Fibroblast of peridontal ligament (primary cell): ENCODE measurements at regions not wholly inside any gene's neighbourhood (a gene's known extent, or its start where the extent isn't known, plus 50 kb on each side); places are given as distances from the start of the nearest gene placed in this dataset.

Source experiments
- DNase-seq: peaks from one replicate; pipeline ENCODE4 v3.0.0-alpha.2; 2010; ENCODE audit errors: extremely low read depth

DNA sequence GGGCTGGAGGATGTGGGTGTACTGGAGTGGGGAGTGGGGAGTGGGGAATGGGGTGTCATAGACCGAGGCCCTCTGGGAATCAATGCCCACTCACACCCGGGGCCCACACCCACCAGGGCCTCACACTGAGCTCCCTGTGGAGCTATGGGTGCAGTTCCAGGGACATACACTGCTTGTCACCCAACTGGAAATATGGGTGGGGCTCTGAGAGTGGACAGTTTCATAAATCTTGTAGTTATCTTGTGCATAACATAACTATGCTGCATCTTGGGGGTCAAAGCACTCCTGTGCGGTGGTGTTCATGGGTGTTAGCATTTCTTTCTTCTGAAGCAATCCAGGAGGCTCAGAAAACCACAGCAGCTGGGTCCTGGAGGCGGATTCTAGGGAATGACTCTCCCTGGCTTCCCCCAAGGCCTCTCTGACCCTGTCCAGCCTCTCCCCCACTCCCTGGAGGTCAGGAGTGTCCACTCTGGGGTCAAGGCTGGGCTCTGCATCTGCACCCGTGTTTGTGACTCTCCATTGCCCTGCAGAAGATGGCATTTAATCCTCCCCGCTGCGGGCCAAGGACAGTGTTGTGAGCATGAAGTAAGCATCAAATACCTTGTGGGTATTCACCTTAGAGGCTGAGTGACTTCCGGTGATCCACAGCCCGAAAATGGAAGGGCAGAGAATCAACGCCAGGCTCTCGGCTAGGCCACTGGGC, 172.5 kb downstream of the CTTN start:
- DNase-seq = no peak

DNA sequence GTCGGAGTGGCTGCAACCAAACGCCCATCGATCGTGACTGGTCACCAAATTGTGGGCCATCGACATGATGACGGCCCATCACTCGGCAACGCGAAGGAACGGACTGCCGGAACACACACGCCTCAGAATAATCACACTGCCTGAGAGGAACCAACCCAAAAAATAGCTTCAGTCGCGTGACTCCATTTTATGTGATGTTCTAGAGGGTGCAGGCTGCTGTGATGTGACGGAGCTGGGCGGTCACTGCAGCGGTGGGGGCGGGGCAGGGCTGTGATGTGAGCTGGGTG, 174.6 kb downstream of the CTTN start:
- no peak for DNase-seq

DNA sequence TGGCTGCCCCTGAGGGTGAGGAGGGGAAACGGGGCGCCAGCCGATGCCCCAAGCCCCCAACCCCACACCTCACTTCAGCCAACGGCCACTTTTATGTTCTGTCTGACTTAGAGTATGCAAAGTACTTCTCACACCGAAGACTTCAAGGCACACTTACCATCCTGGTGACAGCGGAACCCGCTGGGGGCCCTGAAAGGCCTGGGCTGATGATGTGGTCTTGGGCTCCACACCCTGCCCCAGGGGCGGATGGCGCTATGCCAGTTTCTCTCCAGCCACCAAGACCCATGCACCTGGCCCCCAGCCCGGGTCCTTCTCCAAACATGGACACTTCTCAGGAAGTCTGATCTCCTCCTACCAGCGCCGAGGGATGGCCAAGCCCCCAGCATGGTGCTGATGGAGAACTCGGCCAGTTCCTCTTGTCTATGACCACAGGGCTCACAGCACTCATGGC, 175.4 kb downstream of the CTTN start:
- DNase-seq = no peak

DNA sequence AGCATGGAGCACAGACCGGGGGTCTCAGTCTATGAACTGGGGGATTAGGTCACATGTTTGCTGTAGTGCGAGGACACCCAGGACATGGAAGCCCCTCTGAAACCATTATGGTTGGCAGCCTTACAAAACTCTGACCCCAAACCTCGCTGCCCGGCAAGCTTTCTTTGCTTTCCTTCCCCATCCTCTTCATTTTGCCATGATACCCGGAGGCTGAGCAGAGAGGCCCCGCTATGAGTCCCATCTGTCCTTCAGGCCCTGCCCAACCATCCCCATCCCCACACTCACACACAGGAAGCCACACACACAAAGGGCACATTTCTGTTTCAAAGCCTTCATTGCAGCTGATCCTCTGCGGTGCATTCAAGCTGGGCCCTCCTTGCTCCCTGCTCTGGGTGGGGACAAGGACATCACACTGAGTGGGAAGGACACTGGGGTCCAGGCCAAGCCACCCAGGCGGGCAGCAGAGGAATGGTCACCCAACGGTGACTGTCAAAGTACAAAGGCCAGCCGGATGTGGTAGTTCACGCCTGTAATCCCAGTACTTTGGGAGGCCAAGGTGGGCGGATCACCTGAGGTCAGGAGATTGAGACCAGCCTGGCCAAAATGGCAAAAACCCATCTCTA, 176.5 kb downstream of the CTTN start:
- DNase-seq = no peak

DNA sequence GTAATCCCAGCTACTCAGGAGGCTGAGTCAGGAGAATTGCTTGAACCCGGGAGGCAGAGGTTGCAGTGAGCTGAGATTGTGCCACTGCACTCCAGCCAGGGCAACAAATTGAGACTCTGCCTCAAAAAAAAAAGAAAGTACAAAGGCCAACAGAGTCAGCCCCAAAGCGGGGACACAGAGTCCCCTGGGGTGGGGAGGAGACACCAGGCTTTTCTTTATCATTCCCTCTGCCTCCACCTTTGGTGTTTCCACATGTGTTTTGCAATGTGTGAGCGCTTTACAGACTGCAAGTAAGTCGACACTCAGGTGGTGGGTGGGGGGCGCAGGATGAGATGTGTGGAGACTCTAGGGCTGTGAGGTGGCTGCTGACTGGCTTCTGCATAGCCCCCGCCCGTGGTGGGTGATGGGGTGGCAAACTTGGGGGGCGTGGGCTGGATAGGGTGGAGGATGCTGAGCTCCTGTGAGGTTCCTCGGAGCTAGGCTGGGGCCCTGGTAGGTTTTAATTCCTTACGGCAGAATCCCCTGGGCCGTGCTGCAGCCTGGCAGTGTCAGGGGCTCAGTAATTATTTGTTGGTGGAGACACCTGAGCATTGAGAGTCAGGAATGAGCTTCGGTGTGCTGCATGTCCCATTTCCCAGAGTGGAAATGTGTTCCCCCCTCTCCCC, 177.2 kb downstream of the CTTN start:
- no peak for DNase-seq

DNA sequence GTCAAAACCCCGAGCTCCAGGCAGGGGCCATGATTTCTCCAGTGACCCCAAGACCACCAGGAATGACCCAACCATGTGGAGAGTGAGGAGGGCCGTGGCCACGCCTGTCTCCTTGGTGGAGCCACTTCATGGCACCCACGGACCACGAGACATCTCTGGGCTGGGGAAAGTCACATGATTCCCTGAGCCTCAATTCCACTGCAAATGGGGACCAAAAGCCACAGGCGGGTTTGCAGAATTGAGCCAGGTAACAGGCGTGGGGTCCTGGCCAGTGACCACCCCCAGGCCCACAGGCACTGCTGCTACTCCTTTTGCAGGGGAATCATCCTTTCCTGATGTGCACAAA, 178.9 kb downstream of the CTTN start:
- no peak for DNase-seq

DNA sequence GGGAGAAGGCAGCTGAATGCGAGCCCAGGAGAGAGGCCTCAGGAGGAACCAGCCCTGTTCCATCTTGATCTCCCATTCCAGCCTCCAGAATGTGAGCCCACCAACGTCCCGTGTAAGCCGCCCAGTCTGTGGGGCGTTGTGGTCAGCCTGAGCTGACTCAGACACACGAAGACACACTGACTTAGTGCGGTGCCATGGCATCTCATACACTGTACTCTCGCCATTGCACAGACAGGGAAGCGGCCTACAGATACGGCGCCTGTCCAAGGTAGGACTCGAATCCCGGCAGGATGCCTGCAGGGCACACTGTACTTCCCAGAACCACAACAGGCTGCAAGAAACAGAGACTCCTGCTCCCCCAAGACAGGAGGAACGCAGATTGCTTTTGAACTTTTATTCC, 179.6 kb downstream of the CTTN start:
- no peak for DNase-seq

DNA sequence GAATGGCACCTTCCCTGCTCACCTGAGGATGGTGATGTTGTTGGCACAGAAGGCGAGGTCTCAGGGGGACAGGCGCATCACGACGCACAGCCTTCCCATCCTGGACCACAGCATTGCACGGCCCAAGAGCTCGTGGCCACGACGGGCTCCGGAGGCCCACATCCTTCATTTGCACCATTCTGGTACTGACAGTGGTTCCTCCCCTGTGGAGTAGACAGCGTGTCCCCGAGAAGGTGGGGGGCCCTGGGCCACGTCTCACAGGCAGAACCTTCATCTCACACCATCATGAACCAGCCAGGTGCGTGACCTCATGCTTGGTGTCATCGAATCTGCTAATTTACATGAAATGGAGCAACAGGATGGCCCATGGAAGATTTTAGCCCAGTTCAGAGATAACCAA, 180.0 kb downstream of the CTTN start:
- no peak for DNase-seq

DNA sequence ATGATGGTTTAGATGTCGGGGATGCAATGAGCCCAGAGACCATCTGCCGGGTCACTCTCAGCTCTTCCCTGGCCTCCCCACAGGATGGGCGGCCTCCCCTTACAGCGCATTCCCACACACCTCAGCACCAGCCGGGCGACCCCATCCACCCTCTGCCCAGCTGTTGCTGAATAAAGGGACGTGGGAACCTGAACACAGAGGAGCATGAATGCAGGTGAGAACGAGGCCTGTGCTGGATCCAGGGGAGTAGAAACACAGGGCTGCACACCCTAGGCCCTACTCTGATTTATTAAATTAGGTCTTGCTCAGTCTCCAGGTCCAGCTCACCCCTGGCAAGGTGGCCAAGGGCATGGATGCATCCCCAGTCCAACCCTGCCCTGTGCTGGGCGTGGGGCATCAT, 180.5 kb downstream of the CTTN start:
- DNase-seq = no peak

DNA sequence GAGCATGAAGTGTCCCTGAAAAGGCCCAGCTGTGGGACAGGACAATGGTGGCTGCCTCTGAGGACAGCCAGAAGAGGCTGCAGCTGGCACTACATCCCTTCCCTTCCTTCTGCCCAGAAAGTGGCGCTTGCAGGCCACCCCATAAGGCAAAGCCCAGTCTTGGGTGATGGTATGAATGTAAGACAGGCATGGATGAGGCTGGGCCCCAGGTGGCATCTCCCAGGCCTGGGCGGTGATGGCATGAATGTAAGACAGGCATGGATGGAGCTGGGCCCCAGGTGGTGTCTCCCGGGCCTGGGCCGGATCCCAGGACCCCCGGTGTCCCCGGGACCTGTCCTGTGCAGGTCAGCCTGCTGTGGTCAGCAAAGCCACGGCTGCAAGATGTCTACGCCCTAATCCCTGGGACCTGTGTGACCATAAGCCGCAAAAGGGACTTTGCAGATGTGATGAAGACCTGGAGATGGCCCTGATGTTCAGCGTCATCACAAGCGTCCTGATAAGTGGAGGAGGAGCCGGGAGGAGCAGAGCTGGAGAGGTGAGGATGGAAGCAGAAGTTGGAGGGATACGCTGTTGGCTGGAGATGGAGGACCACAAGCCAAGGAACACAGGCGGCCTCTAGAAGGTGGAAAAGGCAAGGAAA, 181.1 kb downstream of the CTTN start:
- no peak for DNase-seq

DNA sequence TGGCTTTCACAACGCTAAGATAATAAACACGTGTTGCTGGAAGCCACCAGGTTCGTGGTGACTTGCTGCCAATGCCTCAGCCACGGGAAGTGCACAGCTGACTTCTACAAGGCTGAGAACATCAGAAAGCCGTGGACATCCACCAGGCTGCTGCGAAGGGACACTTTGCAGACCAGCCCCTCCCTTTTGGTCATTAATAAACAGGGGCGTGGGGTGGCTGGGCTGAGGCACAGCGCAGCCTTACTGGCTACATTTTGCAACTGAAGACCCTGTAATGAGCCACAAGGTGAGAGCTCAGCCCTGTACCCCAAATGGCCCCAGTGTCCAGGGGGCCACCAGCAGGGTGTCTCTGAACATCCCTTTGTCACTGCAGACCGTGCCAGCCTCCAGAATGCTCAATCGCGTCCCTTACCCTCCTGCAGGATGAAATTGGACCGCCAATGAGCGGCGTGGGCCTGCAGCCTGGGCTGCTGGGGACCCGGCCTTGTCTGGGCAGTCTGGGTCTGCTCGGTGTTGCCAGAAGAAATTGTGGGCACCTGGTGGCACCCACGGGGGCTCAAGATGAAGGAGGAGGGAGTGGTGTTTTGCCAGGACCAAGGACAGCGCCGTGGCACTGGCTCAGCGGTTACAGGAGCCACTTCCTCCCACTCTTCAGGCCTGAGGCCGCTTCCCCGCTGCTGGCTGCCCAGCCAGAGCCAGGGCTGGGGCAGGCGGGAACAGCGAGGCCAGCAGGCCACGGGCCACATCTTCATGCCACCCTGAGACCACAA, 181.9 kb downstream of the CTTN start:
- no peak for DNase-seq

DNA sequence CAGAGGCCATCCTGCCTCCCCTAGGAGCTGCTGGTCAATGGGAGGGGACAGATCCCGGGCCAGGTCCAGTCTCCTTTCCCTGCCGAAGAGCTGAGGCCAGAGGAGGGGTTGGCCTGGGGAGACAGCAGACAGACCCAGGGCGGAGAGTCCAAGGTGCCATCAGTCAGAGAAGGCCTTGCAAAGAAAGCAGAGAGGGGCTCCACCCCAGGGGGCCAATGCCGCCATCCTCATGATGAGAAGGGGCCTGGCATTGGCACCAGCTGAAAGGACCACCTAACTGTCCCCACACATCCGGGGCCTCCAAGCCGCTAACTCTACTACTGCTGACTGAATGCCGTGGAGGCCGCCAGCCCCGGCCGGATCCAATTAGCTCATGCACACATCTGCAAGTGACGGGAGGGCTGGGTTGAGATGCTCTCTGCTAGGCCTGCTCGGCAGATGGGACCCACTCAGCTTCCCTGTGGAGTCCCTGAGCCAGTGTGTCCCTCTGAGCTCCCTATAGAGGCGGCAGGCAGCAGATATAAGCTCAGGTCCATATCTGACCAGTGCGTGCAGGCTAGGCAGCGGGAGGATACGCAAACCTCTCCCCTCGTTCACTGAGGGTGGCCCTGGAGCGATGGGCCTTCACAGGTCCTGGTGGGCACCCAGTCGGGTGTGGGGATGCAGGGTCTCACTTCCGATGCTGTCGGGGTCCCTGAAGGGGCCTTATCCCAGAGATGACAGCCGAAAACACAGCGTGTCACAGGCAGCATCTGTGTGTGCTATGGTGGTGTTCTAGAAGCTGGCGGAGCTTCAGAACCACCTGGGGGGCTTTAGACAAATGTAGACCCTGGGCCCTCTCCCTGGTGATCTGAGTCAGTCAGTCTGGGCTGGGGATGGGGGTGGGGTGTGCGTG, 183.9 kb downstream of the CTTN start:
- no peak for DNase-seq

DNA sequence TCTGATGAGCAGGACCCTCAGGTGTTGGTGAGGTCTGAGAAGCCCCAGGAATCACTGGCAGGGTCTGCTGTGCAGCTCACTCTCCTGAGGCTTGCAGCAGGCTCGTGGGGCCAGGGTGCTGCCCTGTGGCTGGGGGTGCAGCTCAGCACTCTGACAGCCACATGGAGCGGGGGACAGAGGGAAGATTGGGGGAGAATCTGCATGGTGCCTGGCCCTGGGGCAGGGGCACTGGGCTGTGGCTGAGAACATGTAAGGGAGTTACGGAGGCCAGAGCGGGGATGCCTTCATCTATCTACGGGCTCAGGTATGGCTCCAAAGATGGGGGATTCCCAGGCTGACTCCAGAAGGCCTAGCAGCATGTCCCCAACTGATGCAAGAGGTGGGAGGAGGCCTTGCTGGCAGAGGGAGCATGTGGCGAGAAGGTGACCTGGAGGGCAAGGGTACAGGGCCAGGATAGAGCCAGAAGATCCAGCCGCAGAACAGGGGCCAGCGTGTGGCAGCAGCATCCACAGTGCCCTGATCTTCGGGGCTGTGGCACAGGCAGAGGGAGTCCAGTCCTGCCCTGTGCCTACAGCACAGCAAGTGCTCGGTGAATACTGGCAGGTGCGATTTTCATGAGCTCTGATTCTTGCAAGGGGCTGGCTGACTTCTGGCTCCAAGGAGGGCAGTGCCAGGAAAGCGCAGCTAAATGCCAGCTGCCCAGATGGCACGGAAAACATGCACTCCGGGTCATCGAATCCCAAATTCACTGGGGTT, 184.7 kb downstream of the CTTN start:
- no peak for DNase-seq

DNA sequence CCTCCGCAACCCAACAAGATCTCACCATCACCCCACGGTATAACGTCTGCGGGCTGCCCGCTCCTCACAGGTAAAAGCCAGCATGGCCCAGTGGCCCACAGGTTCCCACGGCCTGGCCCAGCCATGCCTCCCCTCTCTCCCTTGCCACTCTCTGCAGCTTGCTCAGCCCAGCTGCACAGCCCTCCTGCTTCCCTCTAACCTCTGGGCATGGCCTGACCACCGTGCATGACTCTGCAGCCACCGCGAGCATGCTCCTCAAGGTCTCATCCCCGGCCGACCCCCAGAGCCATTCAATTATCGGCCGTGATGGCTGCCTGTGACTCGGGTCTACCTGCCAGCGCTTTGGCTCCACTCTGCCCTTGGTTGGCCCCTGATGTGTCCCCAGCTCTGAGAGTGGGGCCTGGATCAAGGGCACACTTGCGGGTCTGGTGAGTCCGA, 185.5 kb downstream of the CTTN start:
- DNase-seq = no peak

DNA sequence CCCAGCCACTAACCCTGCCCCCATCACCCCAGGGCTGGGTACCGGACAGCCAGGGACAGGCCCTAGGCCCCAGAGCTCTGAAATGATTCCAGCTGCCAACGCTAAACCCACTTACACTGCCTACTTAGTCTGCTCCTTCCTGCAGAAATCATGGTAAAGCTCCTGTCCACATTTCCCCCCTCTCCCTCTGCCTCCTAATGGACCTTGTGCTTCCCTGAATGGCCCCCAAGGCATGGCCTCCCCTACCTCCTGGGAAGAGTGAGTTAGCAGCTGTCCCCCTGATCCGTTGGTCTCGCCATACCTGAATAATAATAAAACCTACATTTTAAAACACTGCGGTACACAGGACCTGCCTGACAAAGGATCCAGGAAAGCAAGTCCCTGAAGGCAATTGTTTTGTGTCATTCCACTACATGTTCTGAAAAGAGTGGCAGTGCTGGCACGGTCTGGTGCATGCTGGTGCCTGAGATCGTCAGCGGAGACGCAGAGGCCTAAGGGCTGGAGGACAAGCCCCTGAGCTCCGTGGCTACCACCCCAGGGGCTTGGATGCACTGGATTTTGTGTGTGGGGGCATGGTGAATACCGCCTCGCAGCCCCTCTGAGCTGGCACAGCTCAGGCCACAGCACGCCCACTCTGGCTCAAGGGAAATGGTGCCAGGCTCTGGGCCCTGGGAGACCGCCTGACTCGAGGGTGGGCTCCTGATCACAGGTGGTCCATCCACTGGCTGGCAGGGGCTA, 186.3 kb downstream of the CTTN start:
- DNase-seq = no peak

DNA sequence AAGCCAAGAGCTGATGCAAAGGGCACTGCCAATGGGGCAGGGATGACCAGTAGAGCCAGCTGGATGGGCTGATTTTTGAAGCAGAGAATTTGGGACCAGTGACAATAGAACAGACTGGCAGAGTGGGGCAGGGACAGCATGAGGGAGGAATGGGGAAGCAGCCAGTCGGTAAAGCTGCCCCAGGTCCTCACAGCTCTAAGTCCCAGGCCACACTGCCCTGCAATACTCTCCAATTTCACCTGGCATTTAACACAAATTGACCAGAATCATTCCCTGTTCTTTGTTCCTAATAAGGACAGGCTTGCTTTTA, 186.9 kb downstream of the CTTN start:
- DNase-seq = no peak

DNA sequence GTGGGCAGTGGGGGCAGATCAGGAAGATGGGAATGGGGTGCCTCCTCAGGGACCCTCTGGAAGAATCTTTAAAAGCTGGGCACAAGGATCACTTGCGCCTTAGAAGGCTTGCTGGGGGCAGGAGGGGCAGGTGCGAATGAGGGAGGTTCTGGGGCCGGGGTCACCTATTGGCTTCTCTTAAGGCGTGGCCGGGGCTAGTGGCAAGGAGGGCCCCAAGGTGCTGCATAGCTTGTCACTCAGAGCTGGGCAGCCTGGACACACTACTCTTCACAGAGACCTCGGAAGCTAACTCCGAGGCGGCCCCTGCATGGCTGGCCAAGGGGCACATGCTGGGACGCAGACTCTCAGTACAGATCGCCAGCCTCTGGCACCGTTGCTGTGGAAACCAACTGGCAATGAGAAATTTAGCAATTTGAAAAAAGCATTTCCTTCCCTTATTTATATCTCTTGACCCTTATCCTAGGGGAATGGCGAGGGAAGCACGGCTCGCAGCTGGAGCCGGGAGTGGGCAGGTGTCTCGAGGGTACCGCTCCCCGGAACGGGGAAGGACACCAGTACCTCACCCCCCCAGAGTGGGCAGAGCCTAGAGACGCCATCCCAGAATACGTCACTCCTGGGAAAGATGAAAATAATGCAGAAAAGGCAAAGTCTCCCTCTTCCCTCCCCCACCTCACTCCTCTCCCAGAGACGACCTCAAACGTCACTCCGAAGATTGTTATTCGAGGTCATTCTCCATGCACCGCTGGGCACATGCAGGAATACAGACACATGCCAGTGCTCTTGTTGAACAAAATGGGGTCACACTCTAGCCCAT, 188.1 kb downstream of the CTTN start:
- no peak for DNase-seq

DNA sequence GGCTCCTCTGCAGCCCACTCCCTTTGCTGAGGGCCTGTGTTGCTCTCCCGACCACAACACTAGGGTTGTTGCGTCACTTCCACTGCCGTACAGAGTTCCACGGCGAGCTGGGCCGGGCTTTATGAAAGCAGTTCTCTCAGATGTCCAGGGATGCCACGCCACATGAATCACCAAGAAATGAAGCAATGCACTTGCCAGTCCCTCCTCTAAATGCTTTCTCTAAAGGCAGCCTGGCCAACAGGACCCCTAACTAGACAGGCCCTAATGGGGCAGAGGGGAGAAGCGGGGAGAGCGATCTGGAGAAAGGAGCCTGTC, 188.7 kb downstream of the CTTN start:
- DNase-seq = no peak

DNA sequence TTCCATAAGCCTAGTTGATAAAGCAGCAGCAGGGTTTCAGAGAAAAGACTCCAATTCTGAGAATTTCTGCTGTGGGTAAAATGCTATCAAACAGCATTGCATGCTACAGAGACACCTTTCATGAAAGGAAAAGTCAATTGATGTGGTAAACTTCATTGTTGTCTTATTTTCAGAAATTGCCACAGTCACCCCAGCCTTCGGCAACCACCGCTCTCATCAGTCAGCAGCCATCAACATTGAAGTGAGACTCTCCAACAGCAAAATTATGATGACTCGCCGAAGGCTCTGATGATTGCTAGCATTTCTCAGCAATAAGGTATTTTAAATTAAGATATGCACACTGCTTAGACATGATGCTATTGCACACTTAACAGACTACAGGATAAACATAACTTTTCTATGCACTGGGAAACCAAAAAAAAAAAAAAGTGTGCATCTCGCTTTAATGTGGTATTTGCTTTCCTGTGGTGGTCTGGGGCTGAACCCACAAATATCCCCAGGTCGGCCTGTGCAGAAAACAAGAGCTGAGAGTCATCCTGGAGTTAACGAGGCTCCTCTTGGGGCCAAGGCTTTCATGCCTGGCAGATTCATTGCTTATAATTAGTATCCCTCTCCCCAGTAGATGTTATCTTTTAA, 192.1 kb downstream of the CTTN start:
- no peak for DNase-seq
